Bronchial epithelial cell (primary cell): ENCODE measurements at regions not wholly inside any gene's neighbourhood (a gene's known extent, or its start where the extent isn't known, plus 50 kb on each side); places are given as distances from the start of the nearest gene placed in this dataset.

Experiments
- DNase-seq: peaks from one replicate; pipeline ENCODE4 v3.0.0-alpha.2; 2010; ENCODE audit warnings: low read depth
- FAIRE-seq: peaks from 2 replicates; lab custom pipeline; 2011; peaks lifted over from hg19 to GRCh38; lab: Jason Lieb, UNC
- H3K27me3 ChIP-seq: 2 replicates; pipeline ENCODE4 v1.5.1; 2011; ENCODE audit warnings: low read length; ENCODE audit not compliant: control insufficient read depth, insufficient read depth
- H3K36me3 ChIP-seq: 2 replicates; pipeline ENCODE4 v1.5.1; 2011; ENCODE audit warnings: low read length; ENCODE audit not compliant: control insufficient read depth, insufficient read depth
- H3K4me3 ChIP-seq: 2 replicates; pipeline ENCODE4 v1.5.1; 2011; ENCODE audit warnings: mild to moderate bottlenecking, low read depth, low read length, control low read depth
- TF ChIP-seq, protein P1 (sequence below): IDR thresholded peaks from 2 replicates; pipeline ENCODE4 v1.5.1; 2011; ENCODE audit warnings: mild to moderate bottlenecking, moderate library complexity, low read length, control low read depth, inconsistent platforms; ENCODE audit not compliant: insufficient read depth, severe bottlenecking

DNA sequence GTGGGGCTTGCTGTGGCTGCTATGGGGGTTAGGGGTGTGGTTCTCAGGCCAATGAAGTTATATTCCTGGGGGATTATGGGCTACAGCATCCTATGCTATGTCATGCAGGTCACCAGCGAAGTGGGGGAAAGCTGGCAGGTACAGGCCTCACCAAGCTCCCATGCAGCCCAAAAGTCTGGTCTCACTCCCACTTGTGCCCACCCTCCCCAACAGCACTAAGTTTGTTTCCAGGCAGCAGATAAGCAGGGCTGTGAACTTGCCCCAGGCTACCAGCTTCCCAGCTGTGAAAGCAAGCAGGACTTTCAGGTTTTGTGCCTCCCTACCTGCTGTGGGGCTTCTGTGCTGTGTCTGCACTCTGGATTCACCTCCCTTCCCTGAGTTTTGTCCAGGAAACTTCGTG, 469.7 kb downstream of the CPS1 start:
- no peaks in the 10 kb centered on the region for H3K36me3 ChIP-seq
- DNase-seq (no peak), FAIRE-seq (no peak)
- TF ChIP-seq, protein P1, sequence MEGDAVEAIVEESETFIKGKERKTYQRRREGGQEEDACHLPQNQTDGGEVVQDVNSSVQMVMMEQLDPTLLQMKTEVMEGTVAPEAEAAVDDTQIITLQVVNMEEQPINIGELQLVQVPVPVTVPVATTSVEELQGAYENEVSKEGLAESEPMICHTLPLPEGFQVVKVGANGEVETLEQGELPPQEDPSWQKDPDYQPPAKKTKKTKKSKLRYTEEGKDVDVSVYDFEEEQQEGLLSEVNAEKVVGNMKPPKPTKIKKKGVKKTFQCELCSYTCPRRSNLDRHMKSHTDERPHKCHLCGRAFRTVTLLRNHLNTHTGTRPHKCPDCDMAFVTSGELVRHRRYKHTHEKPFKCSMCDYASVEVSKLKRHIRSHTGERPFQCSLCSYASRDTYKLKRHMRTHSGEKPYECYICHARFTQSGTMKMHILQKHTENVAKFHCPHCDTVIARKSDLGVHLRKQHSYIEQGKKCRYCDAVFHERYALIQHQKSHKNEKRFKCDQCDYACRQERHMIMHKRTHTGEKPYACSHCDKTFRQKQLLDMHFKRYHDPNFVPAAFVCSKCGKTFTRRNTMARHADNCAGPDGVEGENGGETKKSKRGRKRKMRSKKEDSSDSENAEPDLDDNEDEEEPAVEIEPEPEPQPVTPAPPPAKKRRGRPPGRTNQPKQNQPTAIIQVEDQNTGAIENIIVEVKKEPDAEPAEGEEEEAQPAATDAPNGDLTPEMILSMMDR: no peak
- no peaks in the 10 kb centered on the region for H3K27me3 ChIP-seq
- H3K4me3 ChIP-seq: no peak overlapping the region

DNA sequence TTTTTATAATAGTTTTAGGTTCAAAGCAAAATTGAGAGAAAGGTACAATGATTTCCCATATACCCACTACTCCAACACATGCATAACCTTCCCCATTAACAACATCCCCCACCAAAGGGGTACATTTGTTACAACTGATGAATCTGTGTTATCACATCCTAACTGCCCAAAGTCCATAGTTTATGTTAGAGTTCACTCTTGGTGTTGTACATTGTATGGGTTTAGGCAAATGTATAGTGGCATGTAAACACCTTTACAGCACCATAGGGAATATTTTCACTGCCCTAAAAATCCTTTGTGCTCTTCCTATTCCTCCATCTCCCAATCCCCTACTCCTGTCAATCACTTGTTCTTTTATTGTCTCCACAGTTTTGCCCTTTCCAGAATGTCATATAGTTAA, 471.6 kb downstream of the CPS1 start:
- FAIRE-seq (no peak), DNase-seq (no peak)
- Histone ChIP-seq H3K27me3 (no peaks in the 10 kb centered on the region), H3K36me3 (no peaks in the 10 kb centered on the region), H3K4me3 (no peak overlapping the region)
- TF ChIP-seq, protein P1: no peak

DNA sequence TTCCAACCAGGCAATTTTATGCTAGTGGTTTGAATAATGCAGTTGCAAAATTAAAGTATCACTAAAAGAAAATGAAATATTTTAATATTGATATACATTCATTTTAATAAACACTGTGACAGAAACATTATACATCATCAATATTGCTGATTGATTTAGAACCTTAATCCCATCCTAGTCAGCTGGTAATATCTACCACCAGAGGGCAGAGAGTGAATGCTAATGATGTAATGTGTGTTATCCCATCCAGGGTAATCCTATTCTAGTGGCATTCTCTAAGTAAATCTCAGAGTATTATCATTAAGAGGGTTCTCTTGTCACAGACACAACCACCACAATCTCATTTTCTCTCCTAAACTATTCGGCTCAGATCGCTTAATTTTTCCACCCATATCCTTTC, 477.4 kb downstream of the CPS1 start:
- Histone ChIP-seq H3K36me3 (no peaks in the 10 kb centered on the region), H3K4me3 (no peak overlapping the region), H3K27me3 (no peaks in the 10 kb centered on the region)
- DNase-seq (peak; percentile 29), FAIRE-seq (no peak)
- TF ChIP-seq, protein P1: peak; percentile 13

DNA sequence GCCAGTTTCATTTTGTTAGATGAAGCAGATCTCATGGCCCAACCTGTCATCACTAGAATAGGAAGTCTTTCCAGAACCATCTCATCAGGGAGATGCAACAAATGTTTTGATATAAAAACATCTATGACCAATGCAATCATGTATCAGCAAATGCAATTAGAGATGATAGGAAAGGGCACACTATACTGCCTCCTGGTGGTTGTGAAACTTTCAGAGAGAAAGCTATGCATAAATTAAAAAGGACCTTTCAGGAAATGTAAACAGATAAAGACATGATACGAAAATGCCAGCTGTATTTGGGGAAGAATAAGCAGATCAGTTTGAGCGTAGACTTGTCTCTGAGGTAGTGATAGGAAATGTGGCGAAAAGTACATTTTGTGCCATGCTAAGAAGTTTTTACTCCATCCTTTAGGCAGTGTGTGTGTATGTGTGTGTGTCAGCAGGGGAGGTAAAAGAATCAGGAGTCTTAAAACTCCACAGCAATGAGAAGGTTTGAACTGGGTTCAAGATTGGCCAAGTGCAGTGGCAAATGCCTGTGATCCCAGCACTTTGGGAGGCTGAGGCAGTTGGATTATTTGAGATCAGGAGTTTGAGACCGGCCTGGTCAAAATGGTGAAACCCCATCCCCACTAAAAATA, 479.3 kb downstream of the CPS1 start:
- FAIRE-seq: no peak
- TF ChIP-seq, protein P1: peak; percentile 60
- H3K36me3 ChIP-seq: no peaks in the 10 kb centered on the region
- no peak overlapping the region for H3K4me3 ChIP-seq
- H3K27me3 ChIP-seq: no peaks in the 10 kb centered on the region
- DNase-seq: peak; percentile 47

DNA sequence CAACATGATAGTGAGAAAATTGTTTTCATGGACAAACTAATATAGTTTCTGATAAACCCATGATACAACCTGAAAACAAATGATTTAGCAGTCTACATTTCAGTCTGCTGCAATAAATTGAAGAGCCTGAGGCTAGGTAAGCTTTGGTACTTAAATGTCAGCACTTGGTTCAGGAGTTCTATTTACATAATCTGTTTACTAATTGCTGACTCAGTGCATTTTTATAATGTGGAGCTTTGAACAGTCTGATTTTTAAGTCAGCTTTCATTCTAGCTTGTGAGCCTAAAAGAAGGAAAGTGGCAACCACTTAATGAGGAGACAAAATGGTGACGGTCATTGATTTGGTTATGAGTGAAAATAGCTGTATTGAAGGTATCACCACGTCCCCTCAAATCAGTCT, 488.6 kb downstream of the CPS1 start:
- DNase-seq: peak; percentile 36
- Histone ChIP-seq H3K27me3 (no peaks in the 10 kb centered on the region), H3K36me3 (no peaks in the 10 kb centered on the region), H3K4me3 (no peak overlapping the region)
- FAIRE-seq: no peak
- TF ChIP-seq, protein P1: no peak
